ENCODE measurements at regions not wholly inside any gene's neighbourhood (a gene's known extent, or its start where the extent isn't known, plus 50 kb on each side); places are given as distances from the start of the nearest gene placed in this dataset.

- Histone ChIP-seq H3K27me3 (no peaks in the 10 kb centered on the region), H3K27ac (no peak overlapping the region), H3K4me1 (no peaks in the 10 kb centered on the region), H3K4me3 (replicated peaks in 1 of 3) (no peak overlapping the region), H3K36me3 (no peaks in the 10 kb centered on the region), H3K9me3 (no peaks in the 10 kb centered on the region)
- intact Hi-C loops (cut with DNase I): no loop called here
- WGBS, 2 donors: 83 to 84% methylated on average over 4 of the region's 4 CpGs
- no peak for TF ChIP-seq CTCF (IDR thresholded peaks at IDR 0.05)
- TF ChIP-seq POLR2A (IDR thresholded peaks at IDR 0.05): no peak
- DNase-seq: no peak
Measured at GRCh38 chr2:198356157-198356556, 551.8 kb downstream of the PLCL1 start.

GRCh38 chr2:198351647-198352046, 547.3 kb downstream of the PLCL1 start:
- H3K27me3 ChIP-seq: no peaks in the 10 kb centered on the region
- no peak overlapping the region for H3K4me3 ChIP-seq (replicated peaks in 1 of 3)
- intact Hi-C loops (cut with DNase I): no loop called here
- DNase-seq: no peak
- H3K4me1 ChIP-seq: no peaks in the 10 kb centered on the region
- H3K27ac ChIP-seq: no peak overlapping the region
- H3K36me3 ChIP-seq: no peaks in the 10 kb centered on the region
- no peaks in the 10 kb centered on the region for H3K9me3 ChIP-seq
- 75 to 85% methylated on average over 4 of the region's 4 CpGs for WGBS, 2 donors
- no peak for TF ChIP-seq POLR2A (IDR thresholded peaks at IDR 0.05)
- TF ChIP-seq CTCF (IDR thresholded peaks at IDR 0.05): no peak

GRCh38 chr2:198347946-198348345, 543.6 kb downstream of the PLCL1 start:
- 84 to 89% methylated on average over 4 of the region's 4 CpGs for WGBS, 2 donors
- Histone ChIP-seq H3K4me1 (no peaks in the 10 kb centered on the region), H3K4me3 (replicated peaks in 1 of 3) (no peak overlapping the region), H3K27ac (no peak overlapping the region), H3K36me3 (no peaks in the 10 kb centered on the region), H3K9me3 (no peaks in the 10 kb centered on the region), H3K27me3 (no peaks in the 10 kb centered on the region)
- DNase-seq: no peak
- intact Hi-C loops (cut with DNase I): no loop called here
- TF ChIP-seq CTCF (IDR thresholded peaks at IDR 0.05) (no peak), POLR2A (IDR thresholded peaks at IDR 0.05) (no peak)

- no peaks in the 10 kb centered on the region for H3K36me3 ChIP-seq
- intact Hi-C loops (cut with DNase I): no loop called here
- no peak for DNase-seq
- TF ChIP-seq POLR2A (IDR thresholded peaks at IDR 0.05): no peak
- no peaks in the 10 kb centered on the region for H3K4me1 ChIP-seq
- H3K9me3 ChIP-seq: no peaks in the 10 kb centered on the region
- no peaks in the 10 kb centered on the region for H3K27me3 ChIP-seq
- H3K27ac ChIP-seq: no peak overlapping the region
- no peak overlapping the region for H3K4me3 ChIP-seq (replicated peaks in 1 of 3)
- WGBS, 2 donors: 69 to 73% methylated on average over 3 of the region's 3 CpGs
Measured at GRCh38 chr2:198347349-198347748, 543.0 kb downstream of the PLCL1 start.

GRCh38 chr2:198343471-198343870, 539.1 kb downstream of the PLCL1 start:
- Histone ChIP-seq H3K4me1 (no peaks in the 10 kb centered on the region), H3K4me3 (replicated peaks in 1 of 3) (no peak overlapping the region), H3K27ac (no peak overlapping the region), H3K9me3 (no peaks in the 10 kb centered on the region), H3K36me3 (no peaks in the 10 kb centered on the region), H3K27me3 (no peaks in the 10 kb centered on the region)
- no peak for DNase-seq
- intact Hi-C loops (cut with DNase I): no loop called here
- TF ChIP-seq CTCF (IDR thresholded peaks at IDR 0.05) (no peak), POLR2A (IDR thresholded peaks at IDR 0.05) (no peak)
- WGBS, 2 donors: 84% methylated on average over 1 of the region's 1 CpG

- no peaks in the 10 kb centered on the region for H3K4me1 ChIP-seq
Measured at GRCh38 chr2:198340846-198341245, 536.5 kb downstream of the PLCL1 start.

More at GRCh38 chr2:198340846-198341245, 536.5 kb downstream of the PLCL1 start:
- TF ChIP-seq CTCF (IDR thresholded peaks at IDR 0.05): no peak
- TF ChIP-seq POLR2A (IDR thresholded peaks at IDR 0.05): no peak
- Histone ChIP-seq H3K27ac (no peak overlapping the region), H3K9me3 (no peaks in the 10 kb centered on the region), H3K27me3 (no peaks in the 10 kb centered on the region), H3K36me3 (no peaks in the 10 kb centered on the region), H3K4me3 (replicated peaks in 1 of 3) (no peak overlapping the region)
- intact Hi-C loops (cut with DNase I): no loop called here
- 73 to 77% methylated on average over 2 of the region's 2 CpGs for WGBS, 2 donors
- DNase-seq: no peak

Data from thyroid gland (tissue), 4 donors.